T-cell (primary cell): ENCODE measurements at regions not wholly inside any gene's neighbourhood (a gene's known extent, or its start where the extent isn't known, plus 50 kb on each side); places are given as distances from the start of the nearest gene placed in this dataset.

Source experiments
- ATAC-seq, 4 experiments: fragments of 200-7000 bp in 3 of 4; fragments of 150-1000 bp in 1 of 4; cut with Tn5 transposase; replicated peaks in 1 of 4; 1 replicate in 3 of 4; 2 replicates in 1 of 4; pipeline ENCODE4 v1.10.0; 2021; ENCODE audit warnings: moderate library complexity in 3 of 4, mild to moderate bottlenecking in 2 of 4, moderate number of reproducible peaks in 1 of 4
- CTCF ChIA-PET, 2 donors: fragments of 300-600 bp; sonication (Branson Sonifier 250); formaldehyde crosslinking; loops; one replicate each; lab custom pipeline; 2022; ENCODE audit warnings: antibody characterized with exemption in 2 of 2; lab: Charles Lee
- POLR2A ChIA-PET, 2 donors: fragments of 300-600 bp; sonication (Branson Sonifier 250); formaldehyde crosslinking; loops; one replicate each; lab custom pipeline; 2022; ENCODE audit warnings: antibody characterized with exemption in 2 of 2; lab: Charles Lee
- DNase-seq, 35 experiments: peaks; one replicate each; pipeline versions ENCODE4 v3.0.0 to v3.0.0-alpha.2; 2013 to 2023
- H3K27ac ChIP-seq: one replicate; pipeline ENCODE4 v1.5.1; 2013; ENCODE audit warnings: low read length
- H3K27me3 ChIP-seq, 2 experiments: replicated peaks in 1 of 2; 1 replicate in 1 of 2; 2 replicates in 1 of 2; pipeline versions ENCODE4 v1.6.1 to v1.7.0; 2013; ENCODE audit warnings: low read length in 1 of 2, mixed read lengths in 1 of 2; ENCODE audit not compliant: control insufficient read depth in 2 of 2, insufficient read depth in 2 of 2; ENCODE audit errors: extremely low read depth in 1 of 2
- H3K36me3 ChIP-seq, 2 donors: 1 replicate in 1 of 2; 2 replicates in 1 of 2; pipeline versions ENCODE4 v1.6.1 to v1.7.0; 2013; ENCODE audit warnings: low read length in 1 of 2; ENCODE audit not compliant: control insufficient read depth in 2 of 2, insufficient read depth in 1 of 2; ENCODE audit errors: extremely low read depth in 1 of 2
- H3K4me1 ChIP-seq, 2 experiments: 1 replicate in 1 of 2; 2 replicates in 1 of 2; pipeline versions ENCODE4 v1.6.1 to v1.7.0; 2013; ENCODE audit warnings: low read length in 2 of 2, mixed read lengths in 1 of 2; ENCODE audit not compliant: insufficient read depth in 2 of 2, control insufficient read depth in 1 of 2; ENCODE audit errors: extremely low read depth in 1 of 2
- H3K4me3 ChIP-seq, 2 donors: 1 replicate in 1 of 2; 2 replicates in 1 of 2; pipeline versions ENCODE4 v1.5.1 to v1.7.0; 2013; ENCODE audit warnings: mild to moderate bottlenecking in 2 of 2, low read length in 1 of 2, moderate library complexity in 1 of 2; ENCODE audit not compliant: control insufficient read depth in 1 of 2; ENCODE audit errors: extremely low read depth in 1 of 2
- H3K9me3 ChIP-seq: 2 replicates; pipeline ENCODE4 v1.7.0; 2013
- H3K27ac Mint-ChIP-seq, 2 donors: one replicate each; pipeline ENCODE4 v1.8.0; 2020 to 2021; ENCODE audit warnings: mild to moderate bottlenecking in 2 of 2, mixed read lengths in 2 of 2
- H3K27me3 Mint-ChIP-seq, 2 donors: one replicate each; pipeline ENCODE4 v1.8.0; 2021 to 2022; ENCODE audit warnings: mixed read lengths in 2 of 2
- H3K36me3 Mint-ChIP-seq: one replicate; pipeline ENCODE4 v1.8.0; 2021; ENCODE audit warnings: mixed read lengths
- H3K4me1 Mint-ChIP-seq, 3 donors: one replicate each; pipeline ENCODE4 v1.8.0; 2020 to 2022; ENCODE audit warnings: mixed read lengths in 3 of 3, mild to moderate bottlenecking in 1 of 3
- H3K4me3 Mint-ChIP-seq, 3 donors: one replicate each; pipeline ENCODE4 v1.8.0; 2020 to 2022; ENCODE audit warnings: mild to moderate bottlenecking in 3 of 3, mixed read lengths in 3 of 3, moderate library complexity in 3 of 3
- H3K9me3 Mint-ChIP-seq, 3 donors: one replicate each; pipeline ENCODE4 v1.8.0; 2020 to 2022; ENCODE audit warnings: mixed read lengths in 3 of 3
- WGBS: methylation state at CpG from one replicate; pipeline ENCODE4 v1.1.5; 2013; ENCODE audit warnings: missing lambda C conversion rate; ENCODE audit not compliant: insufficient coverage; 5-methylcytosine and 5-hydroxymethylcytosine counted together

- Histone ChIP-seq H3K4me3 (no peak overlapping the region), H3K27me3 (no peaks in the 10 kb centered on the region), H3K4me1 (no peaks in the 10 kb centered on the region), H3K27ac (no peak overlapping the region), H3K36me3 (no peaks in the 10 kb centered on the region), H3K9me3 (no peaks in the 10 kb centered on the region)
- no CpG with 5 or more reads among the region's 5 CpGs for WGBS
- ChIA-PET CTCF (interaction anchor here in 1 of 2 donors (1.0 kb wide), 1 partner anchor 8 kb away, joined by 3 read pairs; no protein-coding TSS in a partner anchor), POLR2A (no interaction called here)
- H3K27ac Mint-ChIP-seq, result no peak overlapping the region
- peak in 3 of 4 experiments; percentile 50 to 63 (median 53) for ATAC-seq
- no peaks in the 10 kb centered on the region for H3K4me1 Mint-ChIP-seq
- H3K36me3 Mint-ChIP-seq, result no peaks in the 10 kb centered on the region
- peak in 19 of 35 experiments; percentile 0 to 56 (median 4) for DNase-seq
- H3K9me3 Mint-ChIP-seq, result no peaks in the 10 kb centered on the region
- H3K4me3 Mint-ChIP-seq, result no peak overlapping the region
- peaks cover 4 to 10% of the 10 kb centered on the region in 2 donors for H3K27me3 Mint-ChIP-seq
These were observed 160.4 kb upstream of the SGCG start for GRCh38 chr13:23020246-23020843.

GRCh38 chr13:23021906-23022305, 158.9 kb upstream of the SGCG start:
- ChIA-PET CTCF (no interaction called here), POLR2A (no interaction called here)
- Histone ChIP-seq H3K9me3 (no peaks in the 10 kb centered on the region), H3K27ac (no peak overlapping the region), H3K27me3 (no peaks in the 10 kb centered on the region), H3K4me3 (no peak overlapping the region), H3K36me3 (no peaks in the 10 kb centered on the region), H3K4me1 (no peaks in the 10 kb centered on the region)
- Mint-ChIP-seq H3K27ac (no peak overlapping the region), H3K36me3 (no peaks in the 10 kb centered on the region), H3K4me1 (peaks cover 0 to 7% (median 3%) of the 10 kb centered on the region in 3 donors), H3K27me3 (peaks cover 5 to 10% of the 10 kb centered on the region in 2 donors), H3K9me3 (no peaks in the 10 kb centered on the region), H3K4me3 (no peak overlapping the region)
- 87% methylated on average over 4 of the region's 5 CpGs for WGBS
- ATAC-seq (no peak), DNase-seq (no peak)

DNA sequence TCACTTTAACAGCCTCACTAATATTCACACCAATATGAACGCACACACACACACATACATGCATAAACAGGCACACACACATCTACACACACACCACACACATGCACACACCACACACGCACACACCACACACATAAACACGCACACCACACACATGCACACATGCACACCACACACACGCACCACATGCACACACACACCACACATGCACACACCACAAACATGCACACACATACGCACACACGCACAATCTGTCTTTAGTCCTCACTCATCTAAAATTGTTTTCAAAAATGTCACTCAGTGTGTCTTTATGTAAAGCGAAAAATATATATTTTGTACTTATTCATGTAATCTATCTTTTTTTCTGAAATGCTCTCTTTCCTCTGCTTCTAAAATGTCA, 158.1 kb upstream of the SGCG start:
- Mint-ChIP-seq H3K4me3 (no peak overlapping the region), H3K36me3 (no peaks in the 10 kb centered on the region), H3K9me3 (no peaks in the 10 kb centered on the region), H3K27me3 (peaks cover 5 to 10% of the 10 kb centered on the region in 2 donors), H3K4me1 (peaks cover 0 to 7% (median 3%) of the 10 kb centered on the region in 3 donors), H3K27ac (no peak overlapping the region)
- ATAC-seq (no peak), DNase-seq (no peak)
- CTCF ChIA-PET, result no interaction called here
- H3K27me3 ChIP-seq, result no peaks in the 10 kb centered on the region
- POLR2A ChIA-PET, result no interaction called here
- H3K9me3 ChIP-seq, result no peaks in the 10 kb centered on the region
- H3K27ac ChIP-seq, result no peak overlapping the region
- H3K36me3 ChIP-seq, result no peaks in the 10 kb centered on the region
- H3K4me3 ChIP-seq, result no peak overlapping the region
- WGBS, result 100% methylated on average over 4 of the region's 7 CpGs
- H3K4me1 ChIP-seq, result no peaks in the 10 kb centered on the region

GRCh38 chr13:23025864-23026608, 154.7 kb upstream of the SGCG start:
- Histone ChIP-seq H3K27ac (no peak overlapping the region), H3K4me3 (no peak overlapping the region), H3K9me3 (no peaks in the 10 kb centered on the region), H3K36me3 (no peaks in the 10 kb centered on the region), H3K4me1 (no peaks in the 10 kb centered on the region), H3K27me3 (no peaks in the 10 kb centered on the region)
- ATAC-seq, result no peak
- no peak overlapping the region for H3K27ac Mint-ChIP-seq
- WGBS, result no CpG with 5 or more reads among the region's 5 CpGs
- H3K4me1 Mint-ChIP-seq, result peaks cover 0 to 7% (median 3%) of the 10 kb centered on the region in 3 donors
- no peak for DNase-seq
- POLR2A ChIA-PET, result no interaction called here
- CTCF ChIA-PET, result interaction anchor here in 1 of 2 donors (0.6 kb wide), 1 partner anchor 1352 kb away, joined by 4 read pairs; no protein-coding TSS in a partner anchor
- H3K27me3 Mint-ChIP-seq, result peaks cover 2 to 9% of the 10 kb centered on the region in 2 donors
- no peaks in the 10 kb centered on the region for H3K9me3 Mint-ChIP-seq
- no peak overlapping the region for H3K4me3 Mint-ChIP-seq
- no peaks in the 10 kb centered on the region for H3K36me3 Mint-ChIP-seq

DNA sequence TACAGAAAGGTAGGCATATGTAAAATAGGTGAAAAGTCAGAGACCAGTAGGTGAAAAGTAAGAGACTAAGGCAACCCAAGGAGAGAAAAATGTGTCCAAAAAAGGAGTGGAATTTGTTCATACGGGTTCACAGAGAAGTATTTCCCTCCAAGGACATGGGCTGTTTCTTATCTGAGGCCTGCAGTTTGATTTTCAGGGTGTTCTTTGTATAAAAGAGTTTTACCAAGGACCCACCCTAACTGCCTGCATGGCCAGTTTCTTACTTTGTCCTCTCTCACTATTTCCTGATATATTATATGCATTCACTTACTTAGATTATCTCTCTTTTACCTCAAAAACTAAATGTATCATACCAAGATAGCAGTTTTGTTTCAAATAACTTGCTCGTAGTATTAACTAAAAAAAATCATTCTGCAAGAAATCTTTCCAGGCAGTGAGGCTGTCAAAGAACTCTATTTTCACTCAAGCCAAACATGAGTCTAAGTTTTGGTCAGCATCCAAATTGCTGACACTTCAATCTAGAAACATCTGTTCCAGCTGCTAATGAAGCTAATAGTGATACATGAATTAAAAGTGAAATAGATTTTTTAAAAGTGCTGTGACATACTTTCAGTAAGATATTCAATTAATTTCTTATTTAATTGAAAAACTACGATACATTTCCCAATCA, 141.4 kb upstream of the SGCG start:
- no peak overlapping the region for H3K27ac ChIP-seq
- Mint-ChIP-seq H3K4me1 (no peaks in the 10 kb centered on the region), H3K27ac (no peak overlapping the region), H3K9me3 (no peaks in the 10 kb centered on the region), H3K36me3 (no peaks in the 10 kb centered on the region), H3K27me3 (peaks cover 2 to 5% of the 10 kb centered on the region in 2 donors), H3K4me3 (no peak overlapping the region)
- DNase-seq, result no peak
- ChIA-PET POLR2A (no interaction called here), CTCF (no interaction called here)
- H3K4me3 ChIP-seq, result no peak overlapping the region
- peaks cover 0 to 4% of the 10 kb centered on the region in 2 experiments for H3K27me3 ChIP-seq
- ATAC-seq, result no peak
- H3K36me3 ChIP-seq, result no peaks in the 10 kb centered on the region
- no peaks in the 10 kb centered on the region for H3K4me1 ChIP-seq
- no CpG with 5 or more reads among the region's 3 CpGs for WGBS
- no peaks in the 10 kb centered on the region for H3K9me3 ChIP-seq

- no peak overlapping the region for H3K27ac ChIP-seq
- H3K4me1 ChIP-seq, result no peaks in the 10 kb centered on the region
- Mint-ChIP-seq H3K36me3 (no peaks in the 10 kb centered on the region), H3K27ac (no peak overlapping the region), H3K4me1 (no peaks in the 10 kb centered on the region), H3K9me3 (no peaks in the 10 kb centered on the region), H3K4me3 (no peak overlapping the region), H3K27me3 (peaks cover 0 to 4% of the 10 kb centered on the region in 2 donors)
- no peaks in the 10 kb centered on the region for H3K27me3 ChIP-seq
- ChIA-PET POLR2A (no interaction called here), CTCF (no interaction called here)
- no peaks in the 10 kb centered on the region for H3K36me3 ChIP-seq
- H3K4me3 ChIP-seq, result no peak overlapping the region
- no CpG with 5 or more reads among the region's 2 CpGs for WGBS
- ATAC-seq, result no peak
- DNase-seq, result no peak
- H3K9me3 ChIP-seq, result no peaks in the 10 kb centered on the region
These were observed 138.6 kb upstream of the SGCG start for GRCh38 chr13:23042181-23042580.
